Peyer's patch (tissue), 4 donors: ENCODE measurements at regions not wholly inside any gene's neighbourhood (a gene's known extent, or its start where the extent isn't known, plus 50 kb on each side); places are given as distances from the start of the nearest gene placed in this dataset.

Source experiments
- DNase-seq, 3 donors: peaks; one replicate each; pipeline ENCODE4 v3.0.0-alpha.2; 2017 to 2019
- H3K27ac ChIP-seq, 4 donors: fragments of 200-600 bp; sonication (generic); one replicate each; pipeline ENCODE4 v1.5.1; 2016 to 2019
- H3K27me3 ChIP-seq, 2 donors: fragments of 200-600 bp; sonication (generic); one replicate each; pipeline ENCODE4 v1.5.1; 2019
- H3K36me3 ChIP-seq, 3 donors: fragments of 200-600 bp; sonication (generic); one replicate each; pipeline ENCODE4 v1.5.1; 2016 to 2019
- H3K4me1 ChIP-seq, 4 donors: fragments of 200-600 bp; sonication (generic); one replicate each; pipeline ENCODE4 v1.5.1; 2016 to 2019
- H3K4me3 ChIP-seq, 4 donors: fragments of 200-600 bp; sonication (generic); 1 replicate in 3 of 4; 2 replicates in 1 of 4; pipeline ENCODE4 v1.5.1; 2016 to 2019; ENCODE audit warnings: mild to moderate bottlenecking in 1 of 4
- H3K9me3 ChIP-seq, 4 donors: fragments of 200-600 bp; sonication (generic); one replicate each; pipeline ENCODE4 v1.5.1; 2016 to 2019; ENCODE audit warnings: mild to moderate bottlenecking in 1 of 4
- CTCF ChIP-seq, 6 experiments: fragments of 450-650 bp in 4 of 6; fragments of 200-600 bp in 2 of 6; sonication (generic) in 1 of 6; IDR thresholded peaks; one replicate each; pipeline ENCODE4 v1.5.1; 2017 to 2019; ENCODE audit warnings: antibody characterized with exemption in 6 of 6, mild to moderate bottlenecking in 3 of 6, moderate library complexity in 1 of 6
- POLR2A ChIP-seq, 2 donors: fragments of 450-650 bp; IDR thresholded peaks; one replicate each; pipeline ENCODE4 v1.5.1; 2017; ENCODE audit warnings: antibody characterized with exemption in 2 of 2, mild to moderate bottlenecking in 2 of 2, moderate library complexity in 2 of 2

DNA sequence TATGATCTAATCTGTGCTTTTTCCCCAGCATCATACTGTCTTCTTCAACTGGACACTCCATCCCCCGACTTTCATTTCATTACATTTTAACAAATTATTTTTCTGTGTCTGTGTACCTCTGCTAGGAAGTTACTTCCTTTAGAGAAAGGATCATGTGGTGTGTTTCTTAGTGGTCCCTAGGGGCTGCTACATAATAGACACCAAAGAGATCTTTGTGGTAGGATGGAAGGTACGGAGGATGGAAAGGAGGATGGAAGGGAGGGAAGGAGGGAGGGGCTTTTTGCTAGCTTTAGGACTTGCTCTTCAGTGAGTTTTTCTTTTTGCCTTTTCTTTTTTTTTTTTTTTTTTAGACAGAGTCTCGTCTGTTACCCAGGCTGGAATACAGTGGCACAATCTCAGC, 95.7 kb downstream of the TNFAIP3 start:
- Histone ChIP-seq H3K9me3 (no peaks in the 10 kb centered on the region), H3K4me3 (no peak overlapping the region), H3K36me3 (no peaks in the 10 kb centered on the region), H3K27me3 (no peaks in the 10 kb centered on the region), H3K4me1 (no peaks in the 10 kb centered on the region), H3K27ac (no peak overlapping the region)
- DNase-seq, result no peak
- TF ChIP-seq POLR2A (IDR thresholded peaks at IDR 0.05) (no peak), CTCF (IDR thresholded peaks at IDR 0.05) (no peak)

DNA sequence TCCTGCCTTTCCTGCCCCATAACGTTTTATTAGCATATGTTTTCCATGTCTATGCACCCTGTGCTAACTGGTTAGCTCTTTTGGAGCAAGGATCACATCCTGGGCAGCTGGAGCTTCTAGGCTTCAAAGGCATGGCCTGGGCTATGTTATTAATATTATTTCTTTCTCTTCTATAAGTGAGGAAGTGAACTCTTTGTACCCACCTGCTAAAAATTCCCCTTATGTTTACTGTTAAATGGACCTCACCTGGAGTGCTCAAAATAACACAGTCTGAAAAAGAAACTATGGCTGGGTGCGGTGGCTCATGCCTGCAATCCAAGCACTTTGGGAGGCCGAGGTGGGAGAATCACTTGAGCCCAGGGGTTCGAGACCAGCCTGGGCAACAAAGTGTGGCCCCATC, 97.8 kb downstream of the TNFAIP3 start:
- Histone ChIP-seq H3K36me3 (no peaks in the 10 kb centered on the region), H3K27ac (no peak overlapping the region), H3K27me3 (no peaks in the 10 kb centered on the region), H3K4me1 (no peaks in the 10 kb centered on the region), H3K9me3 (no peaks in the 10 kb centered on the region), H3K4me3 (no peak overlapping the region)
- no peak for DNase-seq
- TF ChIP-seq POLR2A (IDR thresholded peaks at IDR 0.05), result no peak
- no peak for TF ChIP-seq CTCF (IDR thresholded peaks at IDR 0.05)

DNA sequence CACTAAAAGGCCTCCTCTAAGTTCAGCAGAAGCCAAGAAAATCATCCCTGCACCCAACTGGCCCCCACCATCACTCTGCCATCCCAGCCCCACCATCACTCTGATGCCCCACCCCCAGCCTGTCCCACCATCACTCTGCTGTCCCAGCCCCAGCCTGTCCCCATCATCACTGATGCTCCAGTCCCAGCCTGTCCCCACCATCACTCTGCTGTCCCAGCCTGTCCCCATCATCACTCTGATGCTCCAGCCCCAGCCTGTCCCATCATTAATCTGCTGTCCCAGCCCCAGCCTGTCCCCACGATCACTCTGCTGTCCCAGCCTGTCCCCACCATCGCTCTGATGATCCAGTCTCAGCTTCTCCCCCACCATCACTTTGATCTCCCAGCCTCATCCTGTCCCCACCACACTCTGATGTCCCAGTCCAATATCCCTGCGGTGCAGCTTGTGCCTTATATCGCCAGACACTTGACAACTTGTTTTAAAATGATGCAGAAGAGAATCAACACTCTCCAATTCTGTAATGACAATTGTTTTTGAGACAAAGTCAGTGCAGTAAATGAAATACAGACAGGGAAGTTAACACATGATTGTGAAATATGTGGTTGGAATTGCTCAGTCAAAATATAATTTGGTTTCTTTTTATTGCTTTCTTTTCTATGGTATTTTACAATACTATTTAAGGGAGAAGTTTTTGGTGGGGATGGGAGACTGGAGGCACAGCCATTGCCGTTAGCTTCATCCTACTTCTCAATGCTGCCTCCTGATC, 100.8 kb downstream of the TNFAIP3 start:
- no peak for DNase-seq
- no peak for TF ChIP-seq POLR2A (IDR thresholded peaks at IDR 0.05)
- no peak overlapping the region for H3K4me3 ChIP-seq
- no peaks in the 10 kb centered on the region for H3K9me3 ChIP-seq
- H3K4me1 ChIP-seq, result no peaks in the 10 kb centered on the region
- H3K36me3 ChIP-seq, result no peaks in the 10 kb centered on the region
- H3K27me3 ChIP-seq, result no peaks in the 10 kb centered on the region
- peak overlapping the region in 1 of 4 donors; percentile 5 for H3K27ac ChIP-seq

DNA sequence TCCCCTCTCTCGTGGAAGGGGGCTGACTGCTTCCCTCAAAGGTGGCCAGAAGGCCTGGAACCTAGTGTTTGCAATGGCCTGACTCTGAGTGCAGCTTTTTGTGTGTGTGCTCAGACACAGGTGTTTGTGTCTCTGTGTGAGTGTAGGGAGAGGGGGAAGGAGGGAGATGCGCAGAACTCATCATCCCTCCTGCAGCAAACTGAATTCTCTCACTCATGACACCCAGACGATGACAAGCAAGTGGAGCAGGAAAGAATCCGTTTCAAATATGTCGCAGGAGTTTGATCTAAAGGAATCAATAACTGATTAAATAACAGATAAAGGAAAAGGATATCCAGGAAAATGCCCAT, 101.4 kb downstream of the TNFAIP3 start:
- peak overlapping the region in 1 of 4 donors; percentile 5 for H3K27ac ChIP-seq
- H3K4me3 ChIP-seq, result no peak overlapping the region
- no peak for TF ChIP-seq CTCF (IDR thresholded peaks at IDR 0.05)
- TF ChIP-seq POLR2A (IDR thresholded peaks at IDR 0.05), result no peak
- no peak for DNase-seq
- H3K36me3 ChIP-seq, result no peaks in the 10 kb centered on the region
- H3K4me1 ChIP-seq, result no peaks in the 10 kb centered on the region
- H3K27me3 ChIP-seq, result no peaks in the 10 kb centered on the region
- H3K9me3 ChIP-seq, result no peaks in the 10 kb centered on the region

- Histone ChIP-seq H3K27me3 (no peaks in the 10 kb centered on the region), H3K4me3 (no peak overlapping the region), H3K27ac (no peak overlapping the region), H3K9me3 (no peaks in the 10 kb centered on the region), H3K4me1 (no peaks in the 10 kb centered on the region), H3K36me3 (no peaks in the 10 kb centered on the region)
- no peak for DNase-seq
- no peak for TF ChIP-seq POLR2A (IDR thresholded peaks at IDR 0.05)
- TF ChIP-seq CTCF (IDR thresholded peaks at IDR 0.05), result no peak
Observed at GRCh38 chr6:137968901-137969300, 101.8 kb downstream of the TNFAIP3 start.

DNA sequence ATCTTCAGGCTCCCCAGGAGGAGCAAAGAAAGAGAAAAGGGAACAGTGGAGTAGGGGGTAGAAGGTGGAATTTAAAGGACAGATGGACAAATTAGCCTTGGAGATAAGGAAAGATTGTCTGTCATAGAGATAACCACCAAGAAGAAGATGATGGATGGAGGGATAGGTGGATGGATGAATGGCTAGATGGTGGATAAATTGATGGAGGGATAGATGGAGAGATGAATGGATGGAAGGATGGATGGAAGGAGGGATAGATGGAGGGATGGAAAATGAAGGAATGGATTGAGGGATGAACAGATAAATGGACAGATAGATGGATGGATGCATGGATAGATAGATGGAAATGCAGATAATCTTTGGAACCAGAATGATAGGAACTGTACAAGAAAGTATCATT, 102.8 kb downstream of the TNFAIP3 start:
- no peak for TF ChIP-seq POLR2A (IDR thresholded peaks at IDR 0.05)
- no peak for TF ChIP-seq CTCF (IDR thresholded peaks at IDR 0.05)
- DNase-seq, result no peak
- Histone ChIP-seq H3K9me3 (no peaks in the 10 kb centered on the region), H3K4me1 (peaks cover 0 to under 1% (median 0%) of the 10 kb centered on the region in 4 donors), H3K4me3 (no peak overlapping the region), H3K27ac (no peak overlapping the region), H3K27me3 (no peaks in the 10 kb centered on the region), H3K36me3 (no peaks in the 10 kb centered on the region)
